Left ventricle myocardium superior (tissue), 1 donor: ENCODE measurements at regions not wholly inside any gene's neighbourhood (a gene's known extent, or its start where the extent isn't known, plus 50 kb on each side); places are given as distances from the start of the nearest gene placed in this dataset.
"Not testable (repeated sequence)": the region's sequence is repeated elsewhere in the genome, so short reads cannot be mapped to it uniquely, and the experiment has no call there.

ENCODE experiments used
- ATAC-seq: fragments of 200-7000 bp; cut with Tn5 transposase; one replicate; pipeline ENCODE4 v1.9.1; 2020; ENCODE audit warnings: mild to moderate bottlenecking, moderate library complexity
- DNase-seq: peaks from one replicate; pipeline ENCODE4 v3.0.0-alpha.2; 2020
- intact Hi-C: fragments of 100-400 bp; cut with micrococcal nuclease; formaldehyde crosslinking; loops from one replicate; pipeline ENCODE4 v1.11.0; 2022
- donor health status: DM: no; HTN: yes; CAD: no; lungs with severe emphysema.

- DNase-seq = no peak
- no peak for ATAC-seq
- intact Hi-C loops = no loop called here
These were observed 56.2 kb upstream of the TNPO1 start for GRCh38 chr5:72760259-72760658.

GRCh38 chr5:72752909-72753308 is 63.6 kb upstream of the TNPO1 start:
- DNase-seq (no peak), ATAC-seq (no peak)
- intact Hi-C loops = no loop called here

DNA sequence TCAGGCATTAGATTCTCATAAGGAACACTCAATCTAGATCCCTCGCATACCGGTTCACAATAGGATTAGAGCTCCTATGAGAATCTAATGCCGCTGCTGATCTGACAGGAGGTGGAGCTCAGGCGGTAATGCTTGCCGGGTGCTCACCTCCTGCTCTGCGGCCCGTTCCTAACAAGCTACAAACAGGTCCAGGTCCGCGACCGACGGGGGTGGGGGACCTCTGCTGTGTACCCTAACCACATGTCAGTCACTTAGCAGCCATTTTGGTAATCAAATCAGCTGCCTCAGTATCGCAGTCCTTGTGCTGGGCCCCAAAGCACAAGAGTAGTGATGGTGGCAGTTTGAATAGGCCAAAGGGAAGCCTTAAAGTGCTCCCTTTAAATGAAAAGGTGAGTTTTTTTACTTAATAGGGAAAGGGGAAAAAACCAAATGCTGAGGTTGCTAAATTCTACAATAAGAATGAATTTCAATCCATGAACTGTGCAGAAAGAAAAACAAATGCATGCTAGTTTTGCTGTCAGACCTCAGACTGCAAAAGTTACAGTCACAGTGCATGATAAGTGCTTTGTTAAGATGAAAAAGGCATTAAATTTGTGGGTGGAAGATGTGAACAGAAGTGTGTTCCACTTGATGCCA is 67.0 kb upstream of the TNPO1 start:
- ATAC-seq (no peak), DNase-seq (no peak)
- intact Hi-C loops = no loop called here

- DNase-seq = no peak
- ATAC-seq = no peak
- intact Hi-C loops = no loop called here
These were observed 68.6 kb upstream of the TNPO1 start for GRCh38 chr5:72747826-72748225.

DNA sequence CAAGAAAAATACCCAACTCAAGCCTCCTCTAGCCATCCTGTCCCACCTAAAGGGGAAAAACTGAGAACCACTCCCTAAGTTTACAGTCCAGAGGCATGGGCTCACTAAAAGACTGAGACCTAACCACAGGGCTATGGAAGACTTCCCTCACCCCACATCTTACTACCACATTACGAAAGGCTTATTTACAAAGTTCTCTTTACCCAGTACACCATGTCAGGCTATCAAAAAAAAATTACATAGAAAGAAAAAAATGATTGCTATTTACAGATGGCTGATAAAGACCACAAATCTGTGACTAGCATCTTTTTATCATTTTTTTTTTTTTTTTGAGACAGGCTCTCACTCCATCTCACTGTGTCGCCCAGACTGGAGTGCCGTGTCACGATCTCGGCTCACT is 69.7 kb upstream of the TNPO1 start:
- intact Hi-C loops = no loop called here
- ATAC-seq (no peak), DNase-seq (no peak)

DNA sequence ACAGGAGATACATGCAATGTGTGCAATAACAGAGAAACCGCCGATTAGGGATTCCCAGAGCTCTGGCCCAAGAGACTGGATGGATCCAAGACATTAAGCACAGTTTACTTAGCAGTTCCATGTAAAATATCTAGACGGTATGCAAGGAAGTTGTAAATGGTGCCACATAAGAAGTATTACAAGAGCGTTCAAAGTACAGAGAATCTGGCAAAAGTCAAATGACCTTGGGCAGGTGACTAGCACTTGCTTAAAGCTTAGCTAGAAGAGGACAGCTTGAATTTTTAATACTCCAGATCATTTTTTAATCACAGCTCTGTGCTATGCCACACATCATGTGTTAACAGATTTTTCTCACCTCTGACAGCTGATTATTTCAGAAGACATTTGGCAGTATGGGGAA is 72.3 kb upstream of the TNPO1 start:
- intact Hi-C loops = no loop called here
- DNase-seq = no peak
- no peak for ATAC-seq

DNA sequence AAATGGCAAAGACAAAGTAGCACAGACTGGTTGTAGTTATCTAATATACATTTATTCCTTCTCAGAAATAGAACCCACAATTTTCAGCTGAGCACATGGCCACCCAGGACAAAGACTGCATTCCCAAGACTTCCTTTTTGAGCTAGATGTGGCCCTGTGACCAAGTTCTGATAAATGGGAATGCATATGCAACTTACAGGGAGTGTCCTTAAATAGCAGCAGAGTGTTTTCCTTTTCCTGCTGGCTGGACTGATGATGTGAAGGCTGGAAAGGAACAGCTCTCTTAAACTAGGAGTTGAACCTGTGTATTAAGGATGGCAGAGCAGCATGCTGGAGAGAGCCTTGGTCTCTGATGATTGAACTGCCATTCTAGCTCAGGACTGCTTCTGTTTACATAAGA is 74.7 kb upstream of the TNPO1 start:
- intact Hi-C loops = no loop called here
- ATAC-seq = no peak
- DNase-seq = no peak

GRCh38 chr5:72733810-72734209 is 82.7 kb upstream of the TNPO1 start:
- intact Hi-C loops = no loop called here
- ATAC-seq (no peak), DNase-seq (no peak)

DNA sequence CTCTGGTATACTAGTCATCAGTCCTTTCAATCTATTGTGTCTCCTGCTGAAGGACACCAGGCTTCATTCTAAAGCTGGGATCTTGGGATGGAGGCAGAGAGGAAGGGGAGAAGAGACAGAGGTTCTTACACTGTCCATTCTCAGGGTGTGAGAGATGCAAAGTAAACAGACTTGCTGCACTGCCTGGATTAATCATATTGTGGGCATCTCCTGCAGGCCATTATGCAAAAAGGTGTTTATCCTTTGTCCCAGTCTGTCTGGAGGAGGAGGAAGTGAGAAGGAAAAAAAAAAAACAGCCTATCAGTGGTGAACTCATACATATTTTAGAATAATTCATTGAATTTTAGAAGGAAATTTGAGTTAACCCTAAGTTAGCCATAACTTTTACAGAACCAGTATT is 92.9 kb upstream of the TNPO1 start:
- intact Hi-C loops = no loop called here
- DNase-seq (no peak), ATAC-seq (no peak)

DNA sequence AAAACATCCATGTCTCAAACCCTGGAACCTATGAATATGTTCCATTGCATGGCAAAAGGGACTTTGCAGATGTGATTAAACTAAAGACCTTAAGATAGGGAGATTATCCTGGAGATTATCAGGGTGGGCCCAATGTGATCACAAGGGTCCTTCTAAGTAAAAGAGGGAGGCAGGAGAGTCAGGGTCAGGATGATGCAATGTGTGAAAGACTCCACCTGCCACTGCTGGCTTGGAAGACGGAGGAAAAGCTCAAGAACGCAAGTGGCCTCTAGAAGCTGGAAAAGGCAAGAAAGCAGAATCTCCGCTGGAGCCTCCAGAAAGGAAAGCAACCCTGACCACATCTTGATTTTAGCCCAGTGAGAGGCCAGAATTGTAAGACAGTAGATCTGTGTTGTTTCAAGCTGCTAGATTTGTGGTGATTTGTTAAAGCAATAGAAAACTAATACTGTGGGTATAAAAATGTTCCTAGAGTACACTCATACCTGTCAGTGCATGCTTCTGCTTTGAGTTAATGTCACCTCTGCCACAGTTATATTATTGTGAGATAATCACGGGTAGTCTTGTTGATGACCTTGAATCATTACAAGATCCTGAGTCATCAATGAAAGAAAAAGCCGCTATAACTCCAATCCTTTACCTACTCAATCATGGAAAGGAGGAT is 93.5 kb upstream of the TNPO1 start:
- intact Hi-C loops = no loop called here
- ATAC-seq = no peak
- no peak for DNase-seq

GRCh38 chr5:72721844-72722243 is 94.6 kb upstream of the TNPO1 start:
- intact Hi-C loops = no loop called here
- DNase-seq = no peak
- ATAC-seq = no peak

GRCh38 chr5:72720205-72720604 is 96.3 kb upstream of the TNPO1 start:
- intact Hi-C loops = no loop called here
- DNase-seq (no peak), ATAC-seq (no peak)

- DNase-seq (no peak), ATAC-seq (no peak)
- intact Hi-C loops = no loop called here
These were observed 105.1 kb upstream of the TNPO1 start for GRCh38 chr5:72711351-72711750.

DNA sequence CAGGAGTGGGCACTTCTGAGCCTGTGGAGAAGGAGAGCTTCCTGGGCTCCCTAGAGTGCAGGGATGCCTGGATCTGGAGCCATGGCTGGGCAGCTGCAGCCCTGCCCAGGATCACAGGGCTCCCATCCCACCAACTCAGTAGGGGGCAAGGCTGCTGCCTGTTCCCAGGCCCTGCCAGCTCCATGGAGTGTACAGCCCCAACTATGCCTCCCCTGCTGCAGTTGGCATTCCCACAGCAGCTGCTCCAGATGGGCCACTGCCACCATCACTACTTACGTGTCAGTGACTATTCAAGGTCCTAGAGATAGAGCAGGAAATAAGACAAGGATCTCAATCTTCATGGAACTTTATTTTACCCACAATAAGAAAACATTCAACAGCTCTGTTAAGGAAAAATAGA is 107.1 kb upstream of the TNPO1 start:
- DNase-seq (no peak), ATAC-seq (no peak)
- intact Hi-C loops = no loop called here

DNA sequence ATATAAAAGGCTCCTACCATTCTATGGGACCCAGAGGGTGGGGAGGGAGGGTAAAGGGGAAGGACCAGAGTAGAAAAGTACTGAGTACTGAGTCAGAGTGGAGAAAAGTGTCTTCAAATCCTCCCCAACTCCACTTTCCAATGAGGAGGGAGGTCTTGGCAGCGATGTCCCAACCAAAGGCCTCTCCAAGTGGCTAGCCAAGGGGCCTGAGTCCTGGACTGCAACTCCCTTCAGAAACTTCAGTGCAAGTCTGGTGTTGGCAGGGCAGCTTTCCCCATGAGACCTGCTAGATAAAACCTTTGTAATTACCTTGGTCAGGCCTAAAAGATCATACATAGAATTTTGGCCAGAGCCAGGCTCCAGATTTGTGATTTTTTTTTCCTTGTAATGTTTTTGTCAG is 111.3 kb upstream of the TNPO1 start:
- ATAC-seq (no peak), DNase-seq (no peak)
- intact Hi-C loops = no loop called here

- ATAC-seq (no peak), DNase-seq (no peak)
- intact Hi-C loops = no loop called here
These were observed 112.6 kb upstream of the TNPO1 start for GRCh38 chr5:72703876-72704275.

- ATAC-seq = no peak
These were observed 113.5 kb upstream of the TNPO1 start for GRCh38 chr5:72702881-72703434.

GRCh38 chr5:72702105-72702504 is 114.4 kb upstream of the TNPO1 start:
- intact Hi-C loops, DNase-seq, ATAC-seq: not testable (repeated sequence)

More at GRCh38 chr5:72702881-72703434, 113.5 kb upstream of the TNPO1 start:
- no peak for DNase-seq
- intact Hi-C loops = no loop called here

- DNase-seq = no peak
- intact Hi-C loops = no loop called here
- no peak for ATAC-seq
These were observed 118.0 kb upstream of the TNPO1 start for GRCh38 chr5:72698481-72698880.

DNA sequence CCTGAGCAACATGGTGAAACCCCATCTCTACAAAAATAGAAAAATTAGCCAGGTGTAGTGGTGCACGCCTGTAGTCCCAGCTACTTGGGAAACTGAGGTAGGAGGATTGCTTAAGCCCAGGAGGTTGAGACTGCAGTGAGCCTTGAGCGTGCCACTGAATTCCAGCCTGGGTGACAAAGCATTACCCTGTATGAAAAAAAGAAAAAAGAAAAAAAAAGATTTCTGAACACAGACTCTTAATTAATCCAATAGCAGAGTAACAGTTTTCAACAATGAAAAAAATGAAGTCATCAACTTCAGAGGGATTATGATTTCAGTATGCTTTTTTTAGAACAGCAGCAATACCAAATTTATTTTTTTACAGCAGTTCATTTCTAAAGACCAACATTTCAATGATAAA is 118.8 kb upstream of the TNPO1 start:
- intact Hi-C loops = no loop called here
- DNase-seq = no peak
- ATAC-seq = no peak

DNA sequence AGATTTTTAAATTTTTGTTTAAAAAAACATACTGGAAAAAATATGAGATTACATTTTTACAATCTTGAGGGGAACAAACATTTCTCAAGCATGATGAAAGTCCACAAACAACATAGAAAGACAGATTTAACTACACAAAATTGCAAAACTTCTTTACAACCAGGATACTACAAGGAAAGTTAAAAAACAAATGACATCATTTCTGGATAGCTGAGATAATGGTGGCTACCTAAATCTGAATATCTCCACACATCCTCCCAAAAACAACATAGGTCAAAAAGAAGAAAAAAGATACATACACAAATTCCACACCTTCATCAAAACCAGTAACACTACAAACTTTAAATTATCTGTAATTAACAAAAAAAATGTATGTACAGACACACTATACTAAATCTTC is 120.8 kb upstream of the TNPO1 start:
- DNase-seq (no peak), ATAC-seq (no peak)
- intact Hi-C loops = no loop called here
